HCT116 (cell line): ENCODE measurements at regions not wholly inside any gene's neighbourhood (a gene's known extent, or its start where the extent isn't known, plus 50 kb on each side); places are given as distances from the start of the nearest gene placed in this dataset.

Experiments
- ATAC-seq: fragments of 200-7000 bp; cut with Tn5 transposase; 2 replicates; pipeline ENCODE4 v1.9.1; 2020; ENCODE audit warnings: mild to moderate bottlenecking, moderate library complexity
- BruUV-seq: library from RNA; stranded (reverse); fragments of 400-500 nt; replicated peaks from 2 replicates; lab custom pipeline; 2021; lab: Mats Ljungman, UMichigan
- CTCF ChIA-PET: fragments of 300-600 bp; sonication (Branson Sonifier 250); formaldehyde crosslinking; loops from one replicate; lab custom pipeline; 2021; ENCODE audit warnings: antibody characterized with exemption; lab: Charles Lee
- POLR2A ChIA-PET: fragments of 300-600, 350-600 bp; sonication (Branson Sonifier 250); formaldehyde crosslinking; loops from one replicate; lab custom pipeline; 2021; ENCODE audit warnings: antibody characterized with exemption; lab: Charles Lee
- RAD21 ChIA-PET, 2 experiments: fragments of 300-600 bp; sonication (Branson Sonifier 250); formaldehyde crosslinking; loops; one replicate each; lab custom pipeline; 2023; ENCODE audit warnings: low total read pairs in 2 of 2; ENCODE audit not compliant: uncharacterized antibody in 2 of 2, unreplicated experiment in 2 of 2, low non-redundant PET in 1 of 2; lab: Charles Lee
- DNase-seq: peaks from one replicate; pipeline ENCODE4 v3.0.0-alpha.2; 2010; ENCODE audit warnings: low read depth, low spot score
- H2AFZ ChIP-seq: fragments of 200-600 bp; shearing (Covaris generic), sonication (generic); 2 replicates; pipeline ENCODE4 v1.6.1; 2017; ENCODE audit warnings: low read depth, mixed run types, mixed read lengths, antibody characterized with exemption, low read length; ENCODE audit not compliant: poor library complexity, severe bottlenecking
- H3K27ac ChIP-seq: 2 replicates; pipeline ENCODE4 v1.5.1; 2012; ENCODE audit warnings: low read depth, low read length
- H3K27me3 ChIP-seq: fragments of 200-600 bp; sonication (generic); 2 replicates; pipeline ENCODE4 v1.6.1; 2016; ENCODE audit warnings: mixed run types, low read length, mixed read lengths; ENCODE audit not compliant: insufficient read depth
- H3K36me3 ChIP-seq, 2 experiments: fragments of 200-500 bp in 1 of 2; fragments of 200-600 bp in 1 of 2; sonication (Bioruptor generic) in 1 of 2; sonication (generic) in 1 of 2; 2 replicates each; pipeline versions ENCODE4 v1.5.1 to v1.6.1; 2014 to 2016; ENCODE audit warnings: low read length in 2 of 2, inconsistent platforms in 1 of 2, mixed read lengths in 1 of 2, mixed run types in 1 of 2; ENCODE audit not compliant: insufficient read depth in 2 of 2, control insufficient read depth in 1 of 2
- H3K4me1 ChIP-seq, 2 experiments: fragments of 200-600 bp in 1 of 2; sonication (generic) in 1 of 2; 2 replicates each; pipeline versions ENCODE4 v1.5.1 to v1.6.1; 2012 to 2017; ENCODE audit warnings: low read length in 2 of 2, inconsistent platforms in 1 of 2, mild to moderate bottlenecking in 1 of 2, mixed read lengths in 1 of 2, mixed run types in 1 of 2, moderate library complexity in 1 of 2; ENCODE audit not compliant: insufficient read depth in 2 of 2, control insufficient read depth in 1 of 2
- H3K4me2 ChIP-seq: fragments of 200-600 bp; sonication (generic); 2 replicates; pipeline ENCODE4 v1.6.1; 2017; ENCODE audit warnings: mixed run types, low read length, mixed read lengths
- H3K4me3 ChIP-seq, 2 experiments: fragments of 200-600 bp in 1 of 2; sonication (generic) in 1 of 2; replicated peaks in 1 of 2; 2 replicates each; pipeline ENCODE4 v1.5.1; 2011 to 2016; ENCODE audit warnings: low read length in 2 of 2, control low read depth in 1 of 2, low read depth in 1 of 2, mild to moderate bottlenecking in 1 of 2, mixed read lengths in 1 of 2, mixed run types in 1 of 2
- H3K79me2 ChIP-seq: fragments of 200-600 bp; sonication (generic); 2 replicates; pipeline ENCODE4 v1.6.1; 2017; ENCODE audit warnings: mild to moderate bottlenecking, mixed run types, low read length, moderate library complexity, mixed read lengths; ENCODE audit not compliant: insufficient read depth
- H3K9ac ChIP-seq: fragments of 200-600 bp; sonication (generic); 2 replicates; pipeline ENCODE4 v1.6.1; 2016; ENCODE audit warnings: low read length, mixed read lengths
- H3K9me2 ChIP-seq: fragments of 200-600 bp; sonication (generic), shearing (Covaris generic); 2 replicates; pipeline ENCODE4 v1.6.1; 2017; ENCODE audit warnings: mixed run types, mild to moderate bottlenecking, moderate library complexity; ENCODE audit not compliant: insufficient read depth
- H3K9me3 ChIP-seq, 2 experiments: fragments of 200-500 bp in 1 of 2; fragments of 200-600 bp in 1 of 2; sonication (Bioruptor generic) in 1 of 2; sonication (generic) in 1 of 2; 2 replicates each; pipeline ENCODE4 v1.6.1; 2014 to 2017; ENCODE audit warnings: low read length in 2 of 2, mixed read lengths in 2 of 2, inconsistent platforms in 1 of 2, low read depth in 1 of 2, mild to moderate bottlenecking in 1 of 2, mixed run types in 1 of 2, moderate library complexity in 1 of 2; ENCODE audit not compliant: control insufficient read depth in 1 of 2, insufficient read depth in 1 of 2
- H4K20me1 ChIP-seq: fragments of 200-600 bp; sonication (generic), shearing (Covaris generic); 2 replicates; pipeline ENCODE4 v1.6.1; 2017; ENCODE audit warnings: mixed run types, mild to moderate bottlenecking, moderate library complexity; ENCODE audit not compliant: insufficient read depth
- ELF1 ChIP-seq: IDR thresholded peaks from 2 replicates; pipeline ENCODE4 v1.6.1; 2012; ENCODE audit warnings: low read depth, borderline replicate concordance
- EZH2 ChIP-seq: fragments of 200-600 bp; sonication (generic); IDR thresholded peaks from 2 replicates; pipeline ENCODE4 v1.6.1; 2017; ENCODE audit warnings: antibody characterized with exemption, mixed run types
- EZH2phosphoT487 ChIP-seq: fragments of 200-600 bp; IDR thresholded peaks from 2 replicates; pipeline ENCODE4 v1.6.1; 2018; ENCODE audit warnings: antibody characterized with exemption, borderline replicate concordance
- MAX ChIP-seq: IDR thresholded peaks from 2 replicates; pipeline ENCODE4 v1.6.1; 2012
- SIN3A ChIP-seq: IDR thresholded peaks from 2 replicates; pipeline ENCODE4 v1.6.1; 2012; ENCODE audit warnings: low read depth
- SP1 ChIP-seq: IDR thresholded peaks from 2 replicates; pipeline ENCODE4 v1.6.1; 2012; ENCODE audit warnings: low read depth
- intact Hi-C: fragments of 100-400 bp; cut with micrococcal nuclease; formaldehyde crosslinking; loops from 2 replicates; pipeline ENCODE4 v1.10.0; 2022
- TF ChIP-seq, protein P1 (sequence below): IDR thresholded peaks from 2 replicates; pipeline ENCODE4 v1.6.1; 2011; ENCODE audit warnings: mild to moderate bottlenecking, low read length, moderate library complexity; ENCODE audit not compliant: insufficient replicate concordance; ENCODE audit errors: extremely low read depth
- TF ChIP-seq, protein P2 (sequence below): IDR thresholded peaks from 2 replicates; pipeline ENCODE4 v1.6.1; 2012; ENCODE audit warnings: low read depth

DNA sequence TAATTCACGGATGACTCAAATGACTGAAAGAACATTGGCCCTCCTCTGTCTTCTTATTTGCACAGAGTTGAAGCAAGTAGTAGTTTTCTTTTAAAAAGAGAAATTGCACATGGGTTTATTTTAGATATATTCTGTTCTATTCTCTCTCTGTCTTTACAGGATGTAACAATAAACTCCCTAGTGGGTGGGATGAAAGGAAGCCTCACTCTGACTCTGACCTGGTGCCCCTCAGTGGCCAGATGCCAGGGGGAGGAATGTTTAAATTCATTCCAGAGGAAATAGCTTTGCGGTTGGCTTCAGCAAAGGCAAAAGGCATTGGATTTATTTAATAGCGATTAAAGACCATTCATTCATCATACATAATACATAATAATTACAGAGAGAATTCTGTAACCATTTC, 156.4 kb upstream of the MTPN start:
- Histone ChIP-seq H3K79me2 (no peaks in the 10 kb centered on the region), H3K4me1 (no peaks in the 10 kb centered on the region), H3K9me3 (no peaks in the 10 kb centered on the region), H2AFZ (no peak overlapping the region), H3K9me2 (no peaks in the 10 kb centered on the region), H4K20me1 (no peaks in the 10 kb centered on the region), H3K27ac (no peak overlapping the region), H3K4me3 (no peak overlapping the region), H3K27me3 (no peaks in the 10 kb centered on the region), H3K9ac (no peak overlapping the region), H3K36me3 (no peaks in the 10 kb centered on the region), H3K4me2 (no peak overlapping the region)
- ChIA-PET RAD21 (no interaction called here), POLR2A (no interaction called here), CTCF (no interaction called here)
- DNase-seq (no peak), ATAC-seq (no peak)
- no TSS peak for BruUV-seq
- intact Hi-C loops: no loop called here
- TF ChIP-seq ELF1: no peak
- TF ChIP-seq, protein P1, sequence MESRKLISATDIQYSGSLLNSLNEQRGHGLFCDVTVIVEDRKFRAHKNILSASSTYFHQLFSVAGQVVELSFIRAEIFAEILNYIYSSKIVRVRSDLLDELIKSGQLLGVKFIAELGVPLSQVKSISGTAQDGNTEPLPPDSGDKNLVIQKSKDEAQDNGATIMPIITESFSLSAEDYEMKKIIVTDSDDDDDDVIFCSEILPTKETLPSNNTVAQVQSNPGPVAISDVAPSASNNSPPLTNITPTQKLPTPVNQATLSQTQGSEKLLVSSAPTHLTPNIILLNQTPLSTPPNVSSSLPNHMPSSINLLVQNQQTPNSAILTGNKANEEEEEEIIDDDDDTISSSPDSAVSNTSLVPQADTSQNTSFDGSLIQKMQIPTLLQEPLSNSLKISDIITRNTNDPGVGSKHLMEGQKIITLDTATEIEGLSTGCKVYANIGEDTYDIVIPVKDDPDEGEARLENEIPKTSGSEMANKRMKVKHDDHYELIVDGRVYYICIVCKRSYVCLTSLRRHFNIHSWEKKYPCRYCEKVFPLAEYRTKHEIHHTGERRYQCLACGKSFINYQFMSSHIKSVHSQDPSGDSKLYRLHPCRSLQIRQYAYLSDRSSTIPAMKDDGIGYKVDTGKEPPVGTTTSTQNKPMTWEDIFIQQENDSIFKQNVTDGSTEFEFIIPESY: no peak
- no peak for TF ChIP-seq EZH2phosphoT487
- no peak for TF ChIP-seq MAX
- no peak for TF ChIP-seq EZH2
- TF ChIP-seq SIN3A: no peak
- TF ChIP-seq, protein P2, sequence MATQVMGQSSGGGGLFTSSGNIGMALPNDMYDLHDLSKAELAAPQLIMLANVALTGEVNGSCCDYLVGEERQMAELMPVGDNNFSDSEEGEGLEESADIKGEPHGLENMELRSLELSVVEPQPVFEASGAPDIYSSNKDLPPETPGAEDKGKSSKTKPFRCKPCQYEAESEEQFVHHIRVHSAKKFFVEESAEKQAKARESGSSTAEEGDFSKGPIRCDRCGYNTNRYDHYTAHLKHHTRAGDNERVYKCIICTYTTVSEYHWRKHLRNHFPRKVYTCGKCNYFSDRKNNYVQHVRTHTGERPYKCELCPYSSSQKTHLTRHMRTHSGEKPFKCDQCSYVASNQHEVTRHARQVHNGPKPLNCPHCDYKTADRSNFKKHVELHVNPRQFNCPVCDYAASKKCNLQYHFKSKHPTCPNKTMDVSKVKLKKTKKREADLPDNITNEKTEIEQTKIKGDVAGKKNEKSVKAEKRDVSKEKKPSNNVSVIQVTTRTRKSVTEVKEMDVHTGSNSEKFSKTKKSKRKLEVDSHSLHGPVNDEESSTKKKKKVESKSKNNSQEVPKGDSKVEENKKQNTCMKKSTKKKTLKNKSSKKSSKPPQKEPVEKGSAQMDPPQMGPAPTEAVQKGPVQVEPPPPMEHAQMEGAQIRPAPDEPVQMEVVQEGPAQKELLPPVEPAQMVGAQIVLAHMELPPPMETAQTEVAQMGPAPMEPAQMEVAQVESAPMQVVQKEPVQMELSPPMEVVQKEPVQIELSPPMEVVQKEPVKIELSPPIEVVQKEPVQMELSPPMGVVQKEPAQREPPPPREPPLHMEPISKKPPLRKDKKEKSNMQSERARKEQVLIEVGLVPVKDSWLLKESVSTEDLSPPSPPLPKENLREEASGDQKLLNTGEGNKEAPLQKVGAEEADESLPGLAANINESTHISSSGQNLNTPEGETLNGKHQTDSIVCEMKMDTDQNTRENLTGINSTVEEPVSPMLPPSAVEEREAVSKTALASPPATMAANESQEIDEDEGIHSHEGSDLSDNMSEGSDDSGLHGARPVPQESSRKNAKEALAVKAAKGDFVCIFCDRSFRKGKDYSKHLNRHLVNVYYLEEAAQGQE: no peak
- no peak for TF ChIP-seq SP1
